A549 (cell line): ENCODE measurements at regions not wholly inside any gene's neighbourhood (a gene's known extent, or its start where the extent isn't known, plus 50 kb on each side); places are given as distances from the start of the nearest gene placed in this dataset.

Experiments used
- CEBPB ChIP-seq, 2 experiments: fragments of >200 bp in 1 of 2; sonication (Bioruptor Twin) in 1 of 2; formaldehyde crosslinking in 1 of 2; IDR thresholded peaks; 2 replicates each; pipeline ENCODE4 v1.6.1; 2012 to 2016
- EHMT2 ChIP-seq: fragments of 200-600 bp; sonication (generic); IDR thresholded peaks from 2 replicates; pipeline ENCODE4 v1.6.1; 2016; ENCODE audit warnings: antibody characterized with exemption, low read depth, mild to moderate bottlenecking, moderate library complexity
- EP300 ChIP-seq, 2 experiments: fragments of >200 bp; sonication (Bioruptor Twin); formaldehyde crosslinking; IDR thresholded peaks; 2 replicates in 1 of 2; 3 replicates in 1 of 2; pipeline ENCODE4 v1.6.1; 2016 to 2017
- JUNB ChIP-seq: fragments of >200 bp; sonication (Bioruptor Twin); formaldehyde crosslinking; IDR thresholded peaks from 2 replicates; pipeline ENCODE4 v1.6.1; 2016
- PHF8 ChIP-seq: fragments of 200-600 bp; sonication (generic); IDR thresholded peaks from 2 replicates; pipeline ENCODE4 v1.6.1; 2016; ENCODE audit warnings: low read depth, mild to moderate bottlenecking, antibody characterized with exemption, moderate library complexity, borderline replicate concordance
- POLR2A ChIP-seq: IDR thresholded peaks from 2 replicates; pipeline ENCODE4 v1.6.1; 2012; ENCODE audit warnings: mild to moderate bottlenecking, low read length
- RFX5 ChIP-seq: fragments of 450-650 bp; IDR thresholded peaks from 2 replicates; pipeline ENCODE4 v1.7.1; 2014; ENCODE audit warnings: antibody characterized with exemption, mild to moderate bottlenecking, moderate library complexity
- TF ChIP-seq, protein P1 (sequence below): fragments of >200 bp; sonication (Bioruptor Twin); formaldehyde crosslinking; IDR thresholded peaks from 3 replicates; pipeline ENCODE4 v1.5.1; 2016
- TF ChIP-seq, protein P2 (sequence below): IDR thresholded peaks from 2 replicates; pipeline ENCODE4 v1.6.1; 2012

DNA sequence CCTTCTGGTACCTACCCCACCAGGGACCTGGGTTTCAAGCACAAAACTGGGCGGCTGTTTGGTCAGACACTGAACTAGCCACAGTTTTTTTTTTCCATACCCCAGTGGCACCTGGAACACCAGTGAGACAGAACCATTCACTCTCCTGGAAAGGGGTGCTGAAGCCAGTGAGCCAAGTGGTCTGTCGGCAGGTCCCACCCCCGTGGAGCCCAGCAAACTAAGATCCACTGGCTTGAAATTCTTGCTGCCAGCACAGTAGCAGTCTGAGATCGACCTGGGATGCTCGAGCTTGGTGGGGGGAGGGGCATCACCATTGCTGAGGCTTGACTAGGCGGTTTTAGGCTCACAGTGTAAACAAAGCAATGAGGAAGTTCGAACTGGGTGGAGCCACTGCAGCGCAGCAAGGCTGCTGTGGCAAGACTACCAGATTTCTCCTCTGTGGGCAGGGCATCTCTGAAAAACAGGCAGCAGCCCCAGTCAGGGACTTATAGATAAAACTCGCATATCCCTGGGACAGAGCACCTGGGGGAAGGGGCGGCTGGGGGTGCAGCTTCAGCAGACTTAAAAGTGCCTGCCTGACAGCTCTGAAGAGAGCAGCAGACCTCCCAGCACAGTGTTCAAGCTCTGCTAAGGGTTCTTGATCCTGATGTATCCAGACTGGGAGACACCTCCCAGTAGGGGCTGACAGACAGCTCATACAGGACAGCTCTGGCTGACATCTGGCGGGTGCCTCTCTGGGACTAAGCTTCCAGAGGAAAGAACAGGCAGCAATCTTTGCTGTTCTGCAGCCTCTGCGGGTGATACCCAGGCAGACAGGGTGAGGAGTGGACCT lies 223.0 kb downstream of the COX18 start:
- no peak for TF ChIP-seq JUNB
- TF ChIP-seq PHF8: no peak
- TF ChIP-seq EP300 (IDR thresholded peaks at IDR 0.05): no peak
- no peak for TF ChIP-seq POLR2A
- no peak for TF ChIP-seq EHMT2
- TF ChIP-seq, protein P1, sequence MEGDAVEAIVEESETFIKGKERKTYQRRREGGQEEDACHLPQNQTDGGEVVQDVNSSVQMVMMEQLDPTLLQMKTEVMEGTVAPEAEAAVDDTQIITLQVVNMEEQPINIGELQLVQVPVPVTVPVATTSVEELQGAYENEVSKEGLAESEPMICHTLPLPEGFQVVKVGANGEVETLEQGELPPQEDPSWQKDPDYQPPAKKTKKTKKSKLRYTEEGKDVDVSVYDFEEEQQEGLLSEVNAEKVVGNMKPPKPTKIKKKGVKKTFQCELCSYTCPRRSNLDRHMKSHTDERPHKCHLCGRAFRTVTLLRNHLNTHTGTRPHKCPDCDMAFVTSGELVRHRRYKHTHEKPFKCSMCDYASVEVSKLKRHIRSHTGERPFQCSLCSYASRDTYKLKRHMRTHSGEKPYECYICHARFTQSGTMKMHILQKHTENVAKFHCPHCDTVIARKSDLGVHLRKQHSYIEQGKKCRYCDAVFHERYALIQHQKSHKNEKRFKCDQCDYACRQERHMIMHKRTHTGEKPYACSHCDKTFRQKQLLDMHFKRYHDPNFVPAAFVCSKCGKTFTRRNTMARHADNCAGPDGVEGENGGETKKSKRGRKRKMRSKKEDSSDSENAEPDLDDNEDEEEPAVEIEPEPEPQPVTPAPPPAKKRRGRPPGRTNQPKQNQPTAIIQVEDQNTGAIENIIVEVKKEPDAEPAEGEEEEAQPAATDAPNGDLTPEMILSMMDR: no peak
- no peak for TF ChIP-seq CEBPB (IDR thresholded peaks at IDR 0.05)
- TF ChIP-seq, protein P2, sequence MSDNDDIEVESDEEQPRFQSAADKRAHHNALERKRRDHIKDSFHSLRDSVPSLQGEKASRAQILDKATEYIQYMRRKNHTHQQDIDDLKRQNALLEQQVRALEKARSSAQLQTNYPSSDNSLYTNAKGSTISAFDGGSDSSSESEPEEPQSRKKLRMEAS: no peak
- no peak for TF ChIP-seq RFX5
